DND-41 (cell line): ENCODE measurements at regions not wholly inside any gene's neighbourhood (a gene's known extent, or its start where the extent isn't known, plus 50 kb on each side); places are given as distances from the start of the nearest gene placed in this dataset.

Source experiments
- CTCF ChIP-seq: IDR thresholded peaks from 2 replicates; pipeline ENCODE4 v1.5.1; 2012; ENCODE audit warnings: borderline replicate concordance, low read length, moderate library complexity, mild to moderate bottlenecking; ENCODE audit not compliant: poor library complexity, severe bottlenecking; ENCODE audit errors: extremely low read depth
- EZH2 ChIP-seq: IDR thresholded peaks from 3 replicates; pipeline ENCODE4 v1.6.1; 2012; ENCODE audit warnings: borderline replicate concordance, low read depth, mild to moderate bottlenecking, moderate library complexity, low read length, inconsistent platforms; ENCODE audit not compliant: severe bottlenecking

DNA sequence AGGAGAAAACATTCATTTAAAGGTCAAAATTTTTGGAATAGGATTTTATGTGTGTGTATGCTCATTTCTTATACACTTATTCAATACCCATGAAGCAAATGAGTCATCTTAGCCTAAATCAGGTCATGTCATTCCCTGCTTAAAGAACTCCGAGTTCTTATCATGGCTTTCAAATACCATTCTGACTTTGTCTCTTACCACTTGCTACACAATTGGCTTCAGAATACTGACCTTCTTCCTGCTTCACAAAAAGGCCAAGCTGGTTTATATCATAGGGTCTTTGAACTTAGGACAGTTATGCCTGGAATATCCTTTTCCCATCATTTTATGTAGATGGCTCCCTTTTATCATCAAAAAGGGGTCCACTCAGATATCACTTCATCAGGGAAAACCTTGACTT is 652.2 kb upstream of the WWC1 start:
- TF ChIP-seq CTCF (no peak), EZH2 (no peak)
